Gastrocnemius medialis (tissue), 4 donors: ENCODE measurements at regions not wholly inside any gene's neighbourhood (a gene's known extent, or its start where the extent isn't known, plus 50 kb on each side); places are given as distances from the start of the nearest gene placed in this dataset.

Experiments
- CTCF ChIP-seq, 5 experiments: fragments of 450-650 bp in 3 of 5; fragments of 200-600 bp in 2 of 5; sonication (generic) in 2 of 5; IDR thresholded peaks in 4 of 5; conservative IDR thresholded peaks in 1 of 5; 1 replicate in 4 of 5; 2 replicates in 1 of 5; pipeline ENCODE4 v1.5.1; 2016 to 2019; ENCODE audit warnings: antibody characterized with exemption in 5 of 5, mild to moderate bottlenecking in 3 of 5, moderate library complexity in 3 of 5
- POLR2A ChIP-seq, 2 donors: fragments of 450-650 bp; IDR thresholded peaks; one replicate each; pipeline ENCODE4 v1.6.1; 2017; ENCODE audit warnings: antibody characterized with exemption in 2 of 2, mild to moderate bottlenecking in 2 of 2, moderate library complexity in 2 of 2

DNA sequence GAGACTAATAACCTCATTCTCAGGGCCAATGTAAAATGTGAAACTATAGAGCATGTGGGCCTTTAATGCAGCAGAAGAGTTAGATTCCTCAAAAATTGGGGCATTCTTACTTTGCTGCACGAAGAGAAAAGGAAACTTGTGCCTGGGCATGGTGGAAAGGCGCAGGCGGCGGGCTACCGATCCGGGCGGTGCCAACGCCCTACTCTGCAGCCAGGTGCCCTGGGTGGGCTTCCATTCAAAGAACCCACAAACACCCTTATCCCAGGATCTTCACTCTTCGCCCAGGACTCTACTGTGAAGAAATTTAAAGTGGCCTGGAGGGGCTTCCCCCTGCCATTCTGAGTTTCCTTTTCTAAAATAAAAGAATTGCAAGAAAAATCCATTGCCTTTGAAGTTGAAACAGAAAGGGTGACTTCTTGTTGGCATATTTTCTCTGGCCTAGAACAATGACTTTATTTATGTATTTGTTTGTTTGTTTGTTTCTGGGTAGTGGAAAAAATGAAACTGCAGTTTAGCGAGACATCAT lies 124.9 kb downstream of the TMEM161B start:
- TF ChIP-seq POLR2A (IDR thresholded peaks at IDR 0.05) (no peak), CTCF (IDR thresholded peaks at IDR 0.05 in 4 of 5, conservative IDR thresholded peaks at IDR 0.05 in 1 of 5) (no peak)
